Mesendoderm (in vitro differentiated cells): ENCODE measurements at regions not wholly inside any gene's neighbourhood (a gene's known extent, or its start where the extent isn't known, plus 50 kb on each side); places are given as distances from the start of the nearest gene placed in this dataset.

ENCODE experiments used
- DNase-seq: peaks from one replicate; pipeline ENCODE4 v3.0.0; 2013
- H2AK5ac ChIP-seq: 2 replicates; pipeline ENCODE4 v1.6.1; 2013; ENCODE audit warnings: low read length, inconsistent platforms
- H2BK120ac ChIP-seq: 2 replicates; pipeline ENCODE4 v1.6.1; 2013; ENCODE audit warnings: low read depth, mild to moderate bottlenecking, low read length, moderate library complexity, mixed read lengths
- H2BK15ac ChIP-seq: replicated peaks from 2 replicates; pipeline ENCODE4 v1.6.1; 2013; ENCODE audit warnings: low read depth, mild to moderate bottlenecking, moderate library complexity
- H2BK5ac ChIP-seq: 2 replicates; pipeline ENCODE4 v1.6.1; 2013; ENCODE audit warnings: low read length, inconsistent platforms
- H3K18ac ChIP-seq: 2 replicates; pipeline ENCODE4 v1.6.1; 2013; ENCODE audit warnings: mild to moderate bottlenecking, low read length, mixed read lengths
- H3K23ac ChIP-seq: one replicate; pipeline ENCODE4 v1.6.1; 2013; ENCODE audit warnings: low read length
- H3K27ac ChIP-seq: 2 replicates; pipeline ENCODE4 v1.5.1; 2013; ENCODE audit warnings: low read depth, mild to moderate bottlenecking, inconsistent platforms, low read length, moderate library complexity
- H3K27me3 ChIP-seq: 2 replicates; pipeline ENCODE4 v1.6.1; 2013; ENCODE audit warnings: low read length, control low read depth, mild to moderate bottlenecking, inconsistent platforms; ENCODE audit not compliant: insufficient read depth, poor library complexity
- H3K36me3 ChIP-seq: 2 replicates; pipeline ENCODE4 v1.6.1; 2013; ENCODE audit warnings: low read length, inconsistent platforms; ENCODE audit not compliant: control insufficient read depth, insufficient read depth
- H3K4ac ChIP-seq: one replicate; pipeline ENCODE4 v1.6.1; 2013; ENCODE audit warnings: low read depth, mild to moderate bottlenecking, low read length, moderate library complexity
- H3K4me1 ChIP-seq: 2 replicates; pipeline ENCODE4 v1.6.1; 2013; ENCODE audit warnings: low read depth, low read length, inconsistent platforms; ENCODE audit not compliant: control insufficient read depth
- H3K4me2 ChIP-seq: 2 replicates; pipeline ENCODE4 v1.6.1; 2013; ENCODE audit warnings: low read length
- H3K4me3 ChIP-seq: 2 replicates; pipeline ENCODE4 v1.5.1; 2013; ENCODE audit warnings: mild to moderate bottlenecking, low read length
- H3K56ac ChIP-seq: one replicate; pipeline ENCODE4 v1.6.1; 2013; ENCODE audit warnings: low read length
- H3K79me1 ChIP-seq: 2 replicates; pipeline ENCODE4 v1.6.1; 2013; ENCODE audit warnings: low read length, inconsistent platforms
- H3K79me2 ChIP-seq: 2 replicates; pipeline ENCODE4 v1.6.1; 2013; ENCODE audit warnings: mild to moderate bottlenecking, low read length; ENCODE audit not compliant: control insufficient read depth, insufficient read depth
- H3K9ac ChIP-seq: 2 replicates; pipeline ENCODE4 v1.6.1; 2013; ENCODE audit warnings: low read length, inconsistent platforms
- H4K5ac ChIP-seq: one replicate; pipeline ENCODE4 v1.6.1; 2013; ENCODE audit warnings: low read length
- H4K8ac ChIP-seq: one replicate; pipeline ENCODE4 v1.6.1; 2013; ENCODE audit warnings: low read depth, mild to moderate bottlenecking, control low read depth, low read length, moderate library complexity
- whole genome bisulfite sequencing: extraction: QIAGEN DNeasy Blood & Tissue Kit; methylation state at CpG from one replicate; pipeline ENCODE4 v1.1.7; 2013; ENCODE audit warnings: low lambda C conversion rate, missing lambda C conversion rate; ENCODE audit not compliant: insufficient coverage; ENCODE audit errors: extremely low coverage; 5-methylcytosine and 5-hydroxymethylcytosine counted together

- WGBS, result no CpG with 5 or more reads among the region's 3 CpGs
- Histone ChIP-seq H3K4ac (peak overlapping the region; percentile 5), H3K36me3 (no peaks in the 10 kb centered on the region), H3K79me1 (no peaks in the 10 kb centered on the region), H3K56ac (peak overlapping the region; percentile 54), H3K79me2 (no peaks in the 10 kb centered on the region), H4K5ac (no peak overlapping the region), H3K27ac (peak overlapping the region; percentile 39), H2BK120ac (peak overlapping the region; percentile 83), H3K4me2 (no peak overlapping the region), H2AK5ac (peak overlapping the region; percentile 18), H2BK15ac (no peak overlapping the region), H3K27me3 (no peaks in the 10 kb centered on the region), H3K18ac (peak overlapping the region; percentile 69), H4K8ac (no peak overlapping the region), H2BK5ac (no peak overlapping the region), H3K9ac (no peak overlapping the region), H3K23ac (no peak overlapping the region), H3K4me1 (peaks cover 33% of the 10 kb centered on the region), H3K4me3 (no peak overlapping the region)
- no peak for DNase-seq
Observed at GRCh38 chr6:44665143-44665542, 277.6 kb downstream of the CDC5L start.

- Histone ChIP-seq H3K56ac (peak overlapping the region; percentile 49), H3K27me3 (no peaks in the 10 kb centered on the region), H3K79me2 (no peaks in the 10 kb centered on the region), H2BK15ac (no peak overlapping the region), H3K4me2 (no peak overlapping the region), H3K9ac (no peak overlapping the region), H2AK5ac (no peak overlapping the region), H2BK120ac (no peak overlapping the region), H3K79me1 (no peaks in the 10 kb centered on the region), H3K4me3 (no peak overlapping the region), H3K36me3 (no peaks in the 10 kb centered on the region), H2BK5ac (no peak overlapping the region), H4K5ac (no peak overlapping the region), H3K23ac (no peak overlapping the region), H3K4me1 (peaks cover 33% of the 10 kb centered on the region), H4K8ac (no peak overlapping the region), H3K27ac (no peak overlapping the region), H3K18ac (peak overlapping the region; percentile 69), H3K4ac (peak overlapping the region; percentile 5)
- no CpG with 5 or more reads among the region's 9 CpGs for WGBS
- DNase-seq, result no peak
Observed at GRCh38 chr6:44665683-44666082, 278.2 kb downstream of the CDC5L start.

- Histone ChIP-seq H4K5ac (no peak overlapping the region), H2BK5ac (peak overlapping the region; percentile 42), H3K4me1 (peaks cover 33% of the 10 kb centered on the region), H3K23ac (no peak overlapping the region), H3K36me3 (no peaks in the 10 kb centered on the region), H3K79me1 (no peaks in the 10 kb centered on the region), H2BK15ac (peak overlapping the region; percentile 42), H2BK120ac (peak overlapping the region; percentile 61), H3K9ac (no peak overlapping the region), H3K4ac (peak overlapping the region; percentile 40), H3K4me2 (no peak overlapping the region), H2AK5ac (no peak overlapping the region), H3K27ac (no peak overlapping the region), H3K27me3 (no peaks in the 10 kb centered on the region), H3K56ac (peak overlapping the region; percentile 27), H3K18ac (peak overlapping the region; percentile 46), H4K8ac (no peak overlapping the region), H3K79me2 (no peaks in the 10 kb centered on the region), H3K4me3 (no peak overlapping the region)
- no peak for DNase-seq
- no CpG with 5 or more reads among the region's 3 CpGs for WGBS
Observed at GRCh38 chr6:44666324-44666723, 278.8 kb downstream of the CDC5L start.

GRCh38 chr6:44667226-44667625, 279.7 kb downstream of the CDC5L start:
- H3K23ac ChIP-seq, result no peak overlapping the region
- no peak overlapping the region for H4K5ac ChIP-seq
- H3K27me3 ChIP-seq, result no peaks in the 10 kb centered on the region
- no peak overlapping the region for H3K9ac ChIP-seq
- peak overlapping the region; percentile 21 for H2BK120ac ChIP-seq
- no peak overlapping the region for H2AK5ac ChIP-seq
- H3K4me2 ChIP-seq, result no peak overlapping the region
- H2BK15ac ChIP-seq, result no peak overlapping the region
- H2BK5ac ChIP-seq, result no peak overlapping the region
- H3K4ac ChIP-seq, result no peak overlapping the region
- H3K18ac ChIP-seq, result peak overlapping the region; percentile 9
- no peaks in the 10 kb centered on the region for H3K36me3 ChIP-seq
- WGBS, result no CpG with 5 or more reads among the region's 3 CpGs
- H3K56ac ChIP-seq, result peak overlapping the region; percentile 62
- no peak overlapping the region for H3K4me3 ChIP-seq
- DNase-seq, result peak; percentile 97
- no peaks in the 10 kb centered on the region for H3K79me2 ChIP-seq
- peak overlapping the region; percentile 85 for H3K27ac ChIP-seq
- no peaks in the 10 kb centered on the region for H3K79me1 ChIP-seq
- H4K8ac ChIP-seq, result no peak overlapping the region
- H3K4me1 ChIP-seq, result peaks cover 32% of the 10 kb centered on the region

GRCh38 chr6:44667668-44668390, 280.3 kb downstream of the CDC5L start:
- no peak overlapping the region for H3K9ac ChIP-seq
- no peak overlapping the region for H3K4me2 ChIP-seq
- H3K4ac ChIP-seq, result peak overlapping the region; percentile 83
- H3K36me3 ChIP-seq, result no peaks in the 10 kb centered on the region
- H3K18ac ChIP-seq, result peak overlapping the region; percentile 9
- H2AK5ac ChIP-seq, result no peak overlapping the region
- peak overlapping the region; percentile 31 for H3K56ac ChIP-seq
- no peak overlapping the region for H4K8ac ChIP-seq
- no peaks in the 10 kb centered on the region for H3K79me2 ChIP-seq
- no peaks in the 10 kb centered on the region for H3K79me1 ChIP-seq
- H4K5ac ChIP-seq, result no peak overlapping the region
- peak; percentile 87 for DNase-seq
- peak overlapping the region; percentile 26 for H2BK5ac ChIP-seq
- peak overlapping the region; percentile 21 for H2BK120ac ChIP-seq
- no peak overlapping the region for H3K23ac ChIP-seq
- no CpG with 5 or more reads among the region's 9 CpGs for WGBS
- no peak overlapping the region for H2BK15ac ChIP-seq
- H3K27me3 ChIP-seq, result no peaks in the 10 kb centered on the region
- peak overlapping the region; percentile 74 for H3K27ac ChIP-seq
- peaks cover 27% of the 10 kb centered on the region for H3K4me1 ChIP-seq
- no peak overlapping the region for H3K4me3 ChIP-seq
